ENCODE measurements at regions not wholly inside any gene's neighbourhood (a gene's known extent, or its start where the extent isn't known, plus 50 kb on each side); places are given as distances from the start of the nearest gene placed in this dataset.

DNA sequence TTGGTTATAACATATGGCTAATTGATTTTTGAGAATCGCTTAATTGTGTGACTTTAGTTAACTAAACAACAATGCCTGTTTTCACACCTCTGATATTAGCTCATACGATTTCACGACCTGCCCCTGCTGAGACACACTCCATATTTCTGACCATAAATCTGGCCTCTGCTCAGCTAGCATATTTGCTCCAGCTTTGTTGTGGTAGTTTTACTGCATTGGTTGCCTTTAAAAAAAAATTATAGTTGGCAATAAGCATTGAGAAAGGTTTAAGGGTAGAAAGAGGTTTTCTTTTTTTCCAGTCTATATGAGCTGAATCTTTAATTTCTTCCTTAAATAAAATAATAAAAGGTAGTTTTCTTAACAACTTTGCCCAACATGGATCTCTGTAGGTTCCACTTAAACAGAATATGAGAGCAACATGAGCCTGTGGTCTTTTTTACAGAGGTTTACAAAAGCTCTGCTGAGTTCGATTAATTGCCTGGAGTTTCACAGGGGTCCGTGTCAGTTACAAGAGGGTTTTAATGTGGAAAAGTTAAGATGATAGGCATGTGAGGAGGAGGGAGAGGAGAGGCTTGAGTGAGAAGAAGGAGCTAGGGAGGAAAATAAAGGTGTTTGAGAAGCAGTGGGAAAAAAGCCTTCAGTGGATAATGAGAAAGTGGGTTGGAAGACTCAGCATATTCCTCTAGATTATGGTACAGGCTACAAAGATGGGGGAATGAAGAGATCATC, 318.2 kb downstream of the CXCL12 start:
- no peak for DNase-seq (ENCODE audit: low spot score in 2 of 2)
- WGBS, 2 donors, result 63% methylated on average over 5 of the region's 5 CpGs
- intact Hi-C loops (cut with DNase I; ENCODE audit: low total_unique reads), result no loop called here

DNA sequence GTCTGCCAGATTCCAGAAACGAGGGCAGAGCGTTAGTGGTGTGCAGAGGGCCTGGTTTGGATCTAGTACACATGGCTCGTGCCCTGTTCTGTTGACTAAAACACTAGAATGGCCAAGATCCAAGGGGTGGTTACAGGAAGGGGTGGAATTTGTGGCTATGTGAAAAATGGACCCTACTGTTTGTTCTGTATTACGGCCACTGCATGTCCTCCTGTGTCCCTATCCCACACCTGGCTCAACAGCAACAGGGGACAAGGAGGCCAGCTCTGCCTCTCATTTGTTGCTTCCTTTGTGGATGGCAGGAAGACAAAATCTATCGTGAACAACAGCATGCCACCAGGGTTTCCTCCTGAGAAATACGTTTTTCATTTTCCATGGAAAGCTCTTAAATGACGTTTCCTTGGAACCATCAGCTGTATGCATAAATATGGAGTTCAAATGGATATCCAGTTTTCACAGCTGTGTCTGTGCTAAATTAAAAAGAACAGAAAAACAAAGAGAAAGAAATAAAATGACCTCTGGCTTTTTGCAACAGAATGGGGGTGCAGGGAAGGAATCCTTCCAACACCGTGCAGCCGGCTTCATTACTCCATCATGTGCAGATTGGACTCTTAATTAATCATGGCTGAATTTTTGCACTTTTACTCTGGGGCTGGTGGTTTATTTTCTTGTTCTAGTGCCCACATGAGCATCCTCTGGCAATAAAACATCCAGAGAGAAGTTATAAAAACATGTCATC, 318.9 kb downstream of the CXCL12 start:
- peak in 1 of 2 donors; percentile 34 for DNase-seq (ENCODE audit: low spot score in 2 of 2)
- no peak overlapping the region for H3K4me3 ChIP-seq (ENCODE audit: low read depth, poor library complexity, severe bottlenecking)
- TF ChIP-seq, protein P1, sequence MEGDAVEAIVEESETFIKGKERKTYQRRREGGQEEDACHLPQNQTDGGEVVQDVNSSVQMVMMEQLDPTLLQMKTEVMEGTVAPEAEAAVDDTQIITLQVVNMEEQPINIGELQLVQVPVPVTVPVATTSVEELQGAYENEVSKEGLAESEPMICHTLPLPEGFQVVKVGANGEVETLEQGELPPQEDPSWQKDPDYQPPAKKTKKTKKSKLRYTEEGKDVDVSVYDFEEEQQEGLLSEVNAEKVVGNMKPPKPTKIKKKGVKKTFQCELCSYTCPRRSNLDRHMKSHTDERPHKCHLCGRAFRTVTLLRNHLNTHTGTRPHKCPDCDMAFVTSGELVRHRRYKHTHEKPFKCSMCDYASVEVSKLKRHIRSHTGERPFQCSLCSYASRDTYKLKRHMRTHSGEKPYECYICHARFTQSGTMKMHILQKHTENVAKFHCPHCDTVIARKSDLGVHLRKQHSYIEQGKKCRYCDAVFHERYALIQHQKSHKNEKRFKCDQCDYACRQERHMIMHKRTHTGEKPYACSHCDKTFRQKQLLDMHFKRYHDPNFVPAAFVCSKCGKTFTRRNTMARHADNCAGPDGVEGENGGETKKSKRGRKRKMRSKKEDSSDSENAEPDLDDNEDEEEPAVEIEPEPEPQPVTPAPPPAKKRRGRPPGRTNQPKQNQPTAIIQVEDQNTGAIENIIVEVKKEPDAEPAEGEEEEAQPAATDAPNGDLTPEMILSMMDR (IDR thresholded peaks at IDR 0.05), result no peak
- no peak for TF ChIP-seq POLR2A (IDR thresholded peaks at IDR 0.05)
- 48 to 52% methylated on average over 9 of the region's 9 CpGs for WGBS, 2 donors
- intact Hi-C loops (cut with DNase I; ENCODE audit: low total_unique reads), result no loop called here

More for the DNA sequence above, 318.2 kb downstream of the CXCL12 start:
- no peak overlapping the region for H3K4me3 ChIP-seq (ENCODE audit: low read depth, poor library complexity, severe bottlenecking)
- TF ChIP-seq, protein P1 (IDR thresholded peaks at IDR 0.05), result no peak
- no peak for TF ChIP-seq POLR2A (IDR thresholded peaks at IDR 0.05)

DNA sequence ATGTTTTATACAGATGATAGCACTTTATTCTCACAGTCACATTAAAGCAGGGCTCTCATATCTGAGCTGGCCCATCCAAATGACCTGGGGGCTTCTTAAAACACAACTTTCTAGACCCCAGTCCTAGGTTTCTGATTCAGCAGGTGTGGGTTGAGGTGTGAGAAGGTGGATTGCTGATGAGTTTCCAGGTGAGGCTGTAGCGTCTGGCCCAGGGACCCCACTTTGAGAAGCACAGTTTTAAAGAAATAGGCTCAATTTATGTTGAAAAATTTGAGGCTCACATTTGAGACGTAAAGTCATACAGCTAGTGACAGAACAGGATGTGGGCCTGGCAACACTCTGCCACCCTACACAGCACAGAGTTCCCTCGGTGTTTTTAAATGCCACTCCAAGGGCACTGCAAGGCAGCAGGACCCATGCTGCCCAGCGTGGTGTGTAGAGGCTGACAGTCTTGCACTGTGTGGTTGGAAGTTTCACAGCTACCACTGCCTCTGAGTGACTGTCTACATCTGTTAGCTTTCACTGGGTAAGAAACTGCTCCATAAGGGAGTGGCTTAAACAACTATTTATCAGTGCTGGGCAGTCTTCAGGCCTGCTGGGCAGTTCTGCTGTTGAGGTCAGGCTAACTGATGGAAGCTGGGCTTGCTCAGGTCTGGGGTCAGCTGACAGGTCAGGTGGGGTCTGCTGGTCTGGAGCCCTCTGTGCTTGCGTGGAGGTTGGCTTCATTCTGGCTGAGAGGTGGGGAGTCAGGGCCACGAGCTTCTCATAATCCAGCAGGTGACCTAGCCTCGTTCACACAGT, 319.7 kb downstream of the CXCL12 start:
- 72 to 74% methylated on average over 7 of the region's 7 CpGs for WGBS, 2 donors
- peak in 1 of 2 donors; percentile 82 for DNase-seq (ENCODE audit: low spot score in 2 of 2)
- intact Hi-C loops (cut with DNase I; ENCODE audit: low total_unique reads), result no loop called here
- TF ChIP-seq, protein P1 (IDR thresholded peaks at IDR 0.05), result no peak
- TF ChIP-seq POLR2A (IDR thresholded peaks at IDR 0.05), result no peak
- H3K4me3 ChIP-seq (ENCODE audit: low read depth, poor library complexity, severe bottlenecking), result no peak overlapping the region

DNA sequence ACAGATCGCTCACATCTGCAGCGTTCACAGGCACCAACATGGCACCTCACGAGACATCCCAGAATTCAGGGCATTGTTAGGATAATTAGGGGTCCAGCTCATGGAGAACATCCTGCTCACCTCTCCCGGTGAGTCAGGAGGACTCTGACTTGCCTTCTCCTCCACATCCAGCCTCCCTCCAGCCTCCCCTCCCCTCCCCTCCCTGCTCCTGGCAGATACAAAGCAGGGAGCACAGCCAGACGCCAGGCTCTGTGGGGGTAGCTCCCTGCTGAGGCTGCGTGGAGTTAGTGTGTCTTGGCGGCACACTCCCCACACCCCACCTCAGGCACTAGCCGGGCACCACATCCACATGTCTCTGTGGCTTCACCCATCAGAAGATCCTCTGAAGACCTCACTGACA, 320.6 kb downstream of the CXCL12 start:
- TF ChIP-seq, protein P1 (IDR thresholded peaks at IDR 0.05), result no peak
- TF ChIP-seq POLR2A (IDR thresholded peaks at IDR 0.05), result no peak
- peak in 1 of 2 donors; percentile 74 for DNase-seq (ENCODE audit: low spot score in 2 of 2)
- H3K4me3 ChIP-seq (ENCODE audit: low read depth, poor library complexity, severe bottlenecking), result no peak overlapping the region
- 76 to 79% methylated on average over 8 of the region's 8 CpGs for WGBS, 2 donors
- intact Hi-C loops (cut with DNase I; ENCODE audit: low total_unique reads), result no loop called here

DNA sequence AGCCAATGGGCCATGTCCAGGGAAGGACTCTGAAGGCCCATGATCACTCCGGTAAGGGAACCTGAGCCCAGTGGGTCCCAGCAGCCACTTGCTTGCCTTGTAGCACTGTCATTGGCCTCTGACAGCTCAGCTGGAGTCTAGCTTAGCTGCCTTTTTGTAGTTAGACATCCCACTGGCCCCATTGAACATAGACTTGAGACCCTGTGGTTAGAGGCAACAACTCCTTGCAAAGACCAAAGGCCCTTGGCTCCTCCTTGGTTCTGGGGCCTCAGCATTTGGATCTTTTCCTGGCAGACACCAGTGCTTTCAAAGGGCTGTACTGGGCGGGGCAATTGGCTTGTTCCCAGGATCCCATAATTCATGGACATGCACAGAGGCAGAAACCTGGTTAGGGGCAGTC, 321.2 kb downstream of the CXCL12 start:
- intact Hi-C loops (cut with DNase I; ENCODE audit: low total_unique reads), result no loop called here
- H3K4me3 ChIP-seq (ENCODE audit: low read depth, poor library complexity, severe bottlenecking), result no peak overlapping the region
- DNase-seq (ENCODE audit: low spot score in 2 of 2), result peak in 1 of 2 donors; percentile 81
- TF ChIP-seq, protein P1 (IDR thresholded peaks at IDR 0.05), result no peak
- TF ChIP-seq POLR2A (IDR thresholded peaks at IDR 0.05), result no peak
- 79 to 92% methylated on average over 2 of the region's 2 CpGs for WGBS, 2 donors
